HG02763 (cell line): ENCODE measurements at regions not wholly inside any gene's neighbourhood (a gene's known extent, or its start where the extent isn't known, plus 50 kb on each side); places are given as distances from the start of the nearest gene placed in this dataset.

ENCODE experiments used
- ATAC-seq: cut with Tn5 transposase; IDR thresholded peaks from one replicate; pipeline ENCODE4 v1.9.1; 2021; ENCODE audit warnings: mild to moderate bottlenecking, moderate library complexity; ENCODE audit not compliant: unreplicated experiment

GRCh38 chr4:159003420-159004253, 99.2 kb upstream of the RAPGEF2 start:
- no peak for ATAC-seq

- no peak for ATAC-seq
Observed at GRCh38 chr4:159006202-159006601, 96.7 kb upstream of the RAPGEF2 start.

- no peak for ATAC-seq
Observed at GRCh38 chr4:159008671-159009070, 94.2 kb upstream of the RAPGEF2 start.

GRCh38 chr4:159009521-159009920, 93.4 kb upstream of the RAPGEF2 start:
- no peak for ATAC-seq

- no peak for ATAC-seq
Observed at GRCh38 chr4:159010100-159010499, 92.8 kb upstream of the RAPGEF2 start.

- no peak for ATAC-seq
Observed at GRCh38 chr4:159010563-159011260, 92.2 kb upstream of the RAPGEF2 start.

GRCh38 chr4:159012381-159012780, 90.5 kb upstream of the RAPGEF2 start:
- ATAC-seq = no peak

GRCh38 chr4:159013692-159014091, 89.2 kb upstream of the RAPGEF2 start:
- ATAC-seq = no peak

- ATAC-seq = no peak
Observed at GRCh38 chr4:159014859-159015258, 88.0 kb upstream of the RAPGEF2 start.

- no peak for ATAC-seq
Observed at GRCh38 chr4:159015841-159016240, 87.0 kb upstream of the RAPGEF2 start.

GRCh38 chr4:159016593-159017024, 86.3 kb upstream of the RAPGEF2 start:
- ATAC-seq = peak; percentile 58

- ATAC-seq = peak; percentile 33
Observed at GRCh38 chr4:159017323-159018026, 85.4 kb upstream of the RAPGEF2 start.

- ATAC-seq = peak; percentile 90
Observed at GRCh38 chr4:159018062-159018629, 84.7 kb upstream of the RAPGEF2 start.

GRCh38 chr4:159019356-159019755, 83.5 kb upstream of the RAPGEF2 start:
- no peak for ATAC-seq

GRCh38 chr4:159021597-159022385, 81.1 kb upstream of the RAPGEF2 start:
- no peak for ATAC-seq

GRCh38 chr4:159023741-159024140, 79.1 kb upstream of the RAPGEF2 start:
- no peak for ATAC-seq

- no peak for ATAC-seq
Observed at GRCh38 chr4:159024266-159024665, 78.6 kb upstream of the RAPGEF2 start.

- no peak for ATAC-seq
Observed at GRCh38 chr4:159024828-159025227, 78.1 kb upstream of the RAPGEF2 start.

- ATAC-seq = no peak
Observed at GRCh38 chr4:159026329-159026728, 76.5 kb upstream of the RAPGEF2 start.

- ATAC-seq = no peak
Observed at GRCh38 chr4:159027535-159027934, 75.3 kb upstream of the RAPGEF2 start.
